ENCODE measurements at regions not wholly inside any gene's neighbourhood (a gene's known extent, or its start where the extent isn't known, plus 50 kb on each side); places are given as distances from the start of the nearest gene placed in this dataset.
A peak's percentile ranks its signal among the peaks of the same experiment; 100 is the strongest.

- H4K20me1 ChIP-seq (ENCODE audit: control insufficient read depth, insufficient read depth, low read depth, low read length), result no peaks in the 10 kb centered on the region
- H3K9me3 ChIP-seq (ENCODE audit: control insufficient read depth, insufficient read depth, low read length), result no peaks in the 10 kb centered on the region
- no peaks in the 10 kb centered on the region for H3F3A ChIP-seq (ENCODE audit: control insufficient read depth, insufficient read depth)
- no peaks in the 10 kb centered on the region for H3K79me2 ChIP-seq (ENCODE audit: control insufficient read depth, low read length)
- no peaks in the 10 kb centered on the region for H3K9me2 ChIP-seq (replicated peaks; ENCODE audit: control insufficient read depth, low read length)
- no peak overlapping the region for H3K27ac ChIP-seq (ENCODE audit: low read depth, low read length)
- H3K4me1 ChIP-seq (ENCODE audit: control insufficient read depth, low read length), result no peaks in the 10 kb centered on the region
- TF ChIP-seq, protein P1, sequence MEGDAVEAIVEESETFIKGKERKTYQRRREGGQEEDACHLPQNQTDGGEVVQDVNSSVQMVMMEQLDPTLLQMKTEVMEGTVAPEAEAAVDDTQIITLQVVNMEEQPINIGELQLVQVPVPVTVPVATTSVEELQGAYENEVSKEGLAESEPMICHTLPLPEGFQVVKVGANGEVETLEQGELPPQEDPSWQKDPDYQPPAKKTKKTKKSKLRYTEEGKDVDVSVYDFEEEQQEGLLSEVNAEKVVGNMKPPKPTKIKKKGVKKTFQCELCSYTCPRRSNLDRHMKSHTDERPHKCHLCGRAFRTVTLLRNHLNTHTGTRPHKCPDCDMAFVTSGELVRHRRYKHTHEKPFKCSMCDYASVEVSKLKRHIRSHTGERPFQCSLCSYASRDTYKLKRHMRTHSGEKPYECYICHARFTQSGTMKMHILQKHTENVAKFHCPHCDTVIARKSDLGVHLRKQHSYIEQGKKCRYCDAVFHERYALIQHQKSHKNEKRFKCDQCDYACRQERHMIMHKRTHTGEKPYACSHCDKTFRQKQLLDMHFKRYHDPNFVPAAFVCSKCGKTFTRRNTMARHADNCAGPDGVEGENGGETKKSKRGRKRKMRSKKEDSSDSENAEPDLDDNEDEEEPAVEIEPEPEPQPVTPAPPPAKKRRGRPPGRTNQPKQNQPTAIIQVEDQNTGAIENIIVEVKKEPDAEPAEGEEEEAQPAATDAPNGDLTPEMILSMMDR (IDR thresholded peaks at IDR 0.05; ENCODE audit: low read depth, low read length, poor library complexity, severe bottlenecking), result peak; percentile 39
- no peak for TF ChIP-seq EZH2phosphoT487 (IDR thresholded peaks at IDR 0.05; ENCODE audit: borderline replicate concordance, low read length)
- H3K4me2 ChIP-seq (ENCODE audit: low read length), result no peak overlapping the region
- H3K27me3 ChIP-seq (ENCODE audit: control insufficient read depth, low read length), result no peaks in the 10 kb centered on the region
- H3K4me3 ChIP-seq (ENCODE audit: low read length), result no peak overlapping the region
- H3K36me3 ChIP-seq (ENCODE audit: control insufficient read depth, low read length), result no peaks in the 10 kb centered on the region
These were observed 162.5 kb downstream of the C12orf50 start for GRCh38 chr12:87866578-87867292.

- Histone ChIP-seq H3K4me2 (ENCODE audit: low read length) (no peak overlapping the region), H3K9me2 (replicated peaks; ENCODE audit: control insufficient read depth, low read length) (no peaks in the 10 kb centered on the region), H3F3A (ENCODE audit: control insufficient read depth, insufficient read depth) (no peaks in the 10 kb centered on the region), H3K27ac (ENCODE audit: low read depth, low read length) (no peak overlapping the region), H4K20me1 (ENCODE audit: control insufficient read depth, insufficient read depth, low read depth, low read length) (no peaks in the 10 kb centered on the region), H3K4me1 (ENCODE audit: control insufficient read depth, low read length) (no peaks in the 10 kb centered on the region), H3K4me3 (ENCODE audit: low read length) (no peak overlapping the region), H3K36me3 (ENCODE audit: control insufficient read depth, low read length) (no peaks in the 10 kb centered on the region), H3K9me3 (ENCODE audit: control insufficient read depth, insufficient read depth, low read length) (no peaks in the 10 kb centered on the region), H3K79me2 (ENCODE audit: control insufficient read depth, low read length) (no peaks in the 10 kb centered on the region), H3K27me3 (ENCODE audit: control insufficient read depth, low read length) (no peaks in the 10 kb centered on the region)
- TF ChIP-seq, protein P1 (IDR thresholded peaks at IDR 0.05; ENCODE audit: low read depth, low read length, poor library complexity, severe bottlenecking), result no peak
- no peak for TF ChIP-seq EZH2phosphoT487 (IDR thresholded peaks at IDR 0.05; ENCODE audit: borderline replicate concordance, low read length)
These were observed 167.4 kb downstream of the C12orf50 start for GRCh38 chr12:87861791-87862190.

DNA sequence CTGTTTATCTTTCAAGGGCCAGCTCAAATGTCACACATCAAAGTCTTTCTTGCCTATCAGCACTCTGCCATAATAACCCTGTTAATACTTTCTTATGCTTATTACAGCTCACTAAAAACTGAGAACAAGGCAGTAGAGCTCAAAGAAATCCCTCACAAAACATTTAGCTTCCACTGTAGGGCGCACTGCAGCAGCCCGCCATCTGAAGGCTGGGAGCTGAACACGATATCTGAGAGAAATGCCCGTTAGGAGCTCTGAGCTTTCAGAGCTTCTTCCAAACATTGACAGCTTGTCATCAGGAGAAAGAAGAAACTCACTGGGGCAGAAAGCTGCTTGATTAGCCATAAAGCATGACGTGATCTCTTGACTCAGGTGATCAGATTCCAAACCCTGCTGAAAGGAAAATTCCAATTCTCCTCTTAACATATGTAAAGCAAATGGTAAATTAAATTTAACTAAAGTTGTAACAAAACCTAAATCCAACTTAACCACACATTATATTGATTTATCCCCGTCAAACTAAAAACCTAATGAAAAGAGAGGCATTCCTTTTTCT is 175.7 kb downstream of the C12orf50 start:
- TF ChIP-seq, protein P1 (IDR thresholded peaks at IDR 0.05; ENCODE audit: low read depth, low read length, poor library complexity, severe bottlenecking), result no peak
- no peak for TF ChIP-seq EZH2phosphoT487 (IDR thresholded peaks at IDR 0.05; ENCODE audit: borderline replicate concordance, low read length)
- Histone ChIP-seq H4K20me1 (ENCODE audit: control insufficient read depth, insufficient read depth, low read depth, low read length) (no peaks in the 10 kb centered on the region), H3K79me2 (ENCODE audit: control insufficient read depth, low read length) (no peaks in the 10 kb centered on the region), H3K4me1 (ENCODE audit: control insufficient read depth, low read length) (peaks cover 8% of the 10 kb centered on the region), H3K9me3 (ENCODE audit: control insufficient read depth, insufficient read depth, low read length) (no peaks in the 10 kb centered on the region), H3K4me2 (ENCODE audit: low read length) (no peak overlapping the region), H3K27ac (ENCODE audit: low read depth, low read length) (no peak overlapping the region), H3K36me3 (ENCODE audit: control insufficient read depth, low read length) (no peaks in the 10 kb centered on the region), H3F3A (ENCODE audit: control insufficient read depth, insufficient read depth) (no peaks in the 10 kb centered on the region), H3K4me3 (ENCODE audit: low read length) (no peak overlapping the region), H3K9me2 (replicated peaks; ENCODE audit: control insufficient read depth, low read length) (no peaks in the 10 kb centered on the region), H3K27me3 (ENCODE audit: control insufficient read depth, low read length) (no peaks in the 10 kb centered on the region)

All from DOHH2 (cell line).